Femur (tissue), 1 donor: ENCODE measurements at regions not wholly inside any gene's neighbourhood (a gene's known extent, or its start where the extent isn't known, plus 50 kb on each side); places are given as distances from the start of the nearest gene placed in this dataset.
"Not testable (repeated sequence)": the region's sequence is repeated elsewhere in the genome, so short reads cannot be mapped to it uniquely, and the experiment has no call there.

ENCODE experiments used
- DNase-seq: peaks from one replicate; pipeline ENCODE4 v3.0.0-alpha.2; 2017

- DNase-seq: no peak
These were observed 521.7 kb upstream of the DAB2 start for GRCh38 chr5:39946356-39947045.

- no peak for DNase-seq
These were observed 521.1 kb upstream of the DAB2 start for GRCh38 chr5:39945870-39946269.

- no peak for DNase-seq
These were observed 519.0 kb upstream of the DAB2 start for GRCh38 chr5:39943811-39944210.

- DNase-seq: no peak
These were observed 517.8 kb upstream of the DAB2 start for GRCh38 chr5:39942606-39943005.

- DNase-seq: no peak
These were observed 516.6 kb upstream of the DAB2 start for GRCh38 chr5:39941416-39941815.

- no peak for DNase-seq
These were observed 510.1 kb upstream of the DAB2 start for GRCh38 chr5:39934830-39935229.

- no peak for DNase-seq
These were observed 508.3 kb upstream of the DAB2 start for GRCh38 chr5:39933061-39933460.

- DNase-seq: no peak
These were observed 503.9 kb upstream of the DAB2 start for GRCh38 chr5:39928709-39929108.

GRCh38 chr5:39919876-39920275 lies 495.1 kb upstream of the DAB2 start:
- no peak for DNase-seq

GRCh38 chr5:39912906-39913305 lies 488.1 kb upstream of the DAB2 start:
- DNase-seq: no peak

GRCh38 chr5:39907267-39907951 lies 482.6 kb upstream of the DAB2 start:
- DNase-seq: not testable (repeated sequence)

- no peak for DNase-seq
These were observed 481.4 kb upstream of the DAB2 start for GRCh38 chr5:39906146-39906545.

GRCh38 chr5:39905356-39905755 lies 480.6 kb upstream of the DAB2 start:
- no peak for DNase-seq

GRCh38 chr5:39902626-39903025 lies 477.8 kb upstream of the DAB2 start:
- no peak for DNase-seq

- DNase-seq: no peak
These were observed 474.0 kb upstream of the DAB2 start for GRCh38 chr5:39898731-39899130.

GRCh38 chr5:39896706-39897105 lies 471.9 kb upstream of the DAB2 start:
- no peak for DNase-seq

- DNase-seq: no peak
These were observed 471.3 kb upstream of the DAB2 start for GRCh38 chr5:39896104-39896503.

GRCh38 chr5:39892708-39893107 lies 467.9 kb upstream of the DAB2 start:
- DNase-seq: no peak

GRCh38 chr5:39891376-39891775 lies 466.6 kb upstream of the DAB2 start:
- DNase-seq: no peak

- no peak for DNase-seq
These were observed 456.2 kb upstream of the DAB2 start for GRCh38 chr5:39880985-39881384.

GRCh38 chr5:39877479-39877878 lies 452.7 kb upstream of the DAB2 start:
- no peak for DNase-seq

GRCh38 chr5:39876146-39876545 lies 451.4 kb upstream of the DAB2 start:
- DNase-seq: no peak

- DNase-seq: no peak
These were observed 445.4 kb upstream of the DAB2 start for GRCh38 chr5:39870137-39870536.

GRCh38 chr5:39869396-39869795 lies 444.6 kb upstream of the DAB2 start:
- DNase-seq: no peak

- DNase-seq: no peak
These were observed 443.1 kb upstream of the DAB2 start for GRCh38 chr5:39867923-39868322.
